GM18907 (cell line): ENCODE measurements at regions not wholly inside any gene's neighbourhood (a gene's known extent, or its start where the extent isn't known, plus 50 kb on each side); places are given as distances from the start of the nearest gene placed in this dataset.

Source experiments
- ATAC-seq: cut with Tn5 transposase; IDR thresholded peaks from one replicate; pipeline ENCODE4 v1.9.1; 2021; ENCODE audit warnings: mild to moderate bottlenecking, moderate library complexity; ENCODE audit not compliant: unreplicated experiment

DNA sequence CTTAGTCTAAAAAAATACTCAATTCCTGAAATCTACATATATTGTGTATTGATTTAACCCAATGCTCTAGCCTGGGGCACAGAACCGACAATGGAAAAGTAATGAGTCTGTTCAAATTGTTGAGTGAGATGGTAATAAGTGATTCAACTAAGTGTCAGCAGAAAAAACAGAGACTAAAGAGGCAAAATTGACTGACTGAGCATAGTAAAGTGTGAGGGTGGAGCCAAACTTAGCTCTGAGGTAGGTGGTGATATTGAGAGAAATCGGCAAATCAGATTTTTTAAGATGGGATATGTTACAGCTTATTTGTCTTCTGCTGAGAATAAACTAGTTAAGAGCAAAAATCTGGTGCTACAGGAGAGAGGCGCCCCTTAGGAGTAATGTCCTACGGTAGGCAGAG is 764.0 kb upstream of the LRRN3 start:
- no peak for ATAC-seq

- no peak for ATAC-seq
Observed at GRCh38 chr7:110336423-110336822, 754.5 kb upstream of the LRRN3 start.

DNA sequence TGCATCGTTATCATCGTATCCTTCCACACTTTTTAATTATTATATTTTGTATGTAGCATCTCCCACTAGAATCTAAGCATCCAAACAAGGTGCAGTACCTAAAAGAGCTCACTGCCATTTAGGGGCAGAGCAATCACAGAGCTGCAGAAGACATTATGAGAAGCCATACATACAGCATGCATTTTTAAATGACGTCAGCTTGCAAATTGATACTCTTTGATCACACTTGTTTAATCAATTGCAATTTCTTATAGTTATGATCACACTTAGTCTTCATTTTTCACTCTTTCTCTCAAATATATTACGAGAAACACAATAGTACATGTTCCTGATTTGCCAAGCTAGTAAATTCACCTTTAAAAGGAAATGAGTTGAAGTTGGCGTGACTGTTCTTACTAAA is 753.3 kb upstream of the LRRN3 start:
- no peak for ATAC-seq

- ATAC-seq, result no peak
Observed at GRCh38 chr7:110347081-110347480, 743.8 kb upstream of the LRRN3 start.

DNA sequence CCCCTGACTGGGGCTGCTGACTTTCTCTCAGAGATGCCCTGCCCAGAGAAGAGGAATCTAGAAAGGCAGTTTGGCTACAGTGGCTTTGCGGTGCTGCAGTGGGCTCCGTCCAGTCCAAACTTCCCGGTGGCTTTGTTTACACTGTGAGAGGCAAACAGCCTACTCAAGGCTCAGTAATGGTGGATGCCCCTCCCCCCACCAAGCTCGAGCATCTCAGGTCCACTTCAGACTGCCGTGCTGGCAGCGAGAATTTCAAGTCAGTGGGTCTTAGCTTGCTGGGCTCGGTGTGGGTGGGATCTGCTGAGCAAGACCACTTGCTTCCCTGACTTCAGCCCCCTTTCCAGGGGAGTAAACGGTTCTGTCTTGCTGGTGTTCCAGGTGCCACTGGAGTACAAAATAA is 734.5 kb upstream of the LRRN3 start:
- no peak for ATAC-seq

DNA sequence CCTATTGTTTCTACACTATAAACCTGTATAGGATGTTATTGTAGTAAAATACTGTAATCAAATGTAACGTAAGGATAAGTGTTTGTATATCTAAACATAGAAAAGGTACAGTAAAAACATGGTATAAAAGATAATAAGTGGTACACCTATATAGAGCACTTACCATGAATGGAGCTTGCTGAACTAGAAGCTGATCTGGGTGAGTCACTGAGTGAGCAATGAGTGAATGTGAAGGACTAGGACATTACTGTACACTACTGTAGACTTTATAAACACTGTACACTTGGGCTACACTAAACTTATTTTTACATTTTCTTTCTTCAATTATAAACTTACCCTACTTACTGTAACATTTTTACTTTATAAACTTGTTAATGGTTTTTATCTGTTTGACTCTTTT is 732.9 kb upstream of the LRRN3 start:
- no peak for ATAC-seq

GRCh38 chr7:110371709-110372108 is 719.2 kb upstream of the LRRN3 start:
- no peak for ATAC-seq

DNA sequence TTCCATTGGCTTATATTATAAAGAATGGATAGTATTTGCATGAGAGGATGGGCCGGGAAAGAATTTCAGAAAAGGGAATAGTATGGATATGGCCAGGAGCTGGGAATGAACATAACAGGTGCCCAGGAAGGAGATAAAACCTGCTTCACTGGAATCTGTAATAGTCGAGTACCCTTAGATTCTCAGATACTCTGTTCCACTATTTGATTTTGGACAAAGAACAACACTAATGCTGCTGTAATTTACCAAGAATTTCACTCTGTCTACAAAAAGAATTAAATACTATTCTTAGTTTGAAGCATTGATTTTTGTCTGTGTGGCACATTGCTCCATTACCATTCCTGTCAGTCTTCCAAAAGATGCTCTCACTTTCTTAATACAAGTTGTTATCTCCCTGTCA is 718.2 kb upstream of the LRRN3 start:
- no peak for ATAC-seq

DNA sequence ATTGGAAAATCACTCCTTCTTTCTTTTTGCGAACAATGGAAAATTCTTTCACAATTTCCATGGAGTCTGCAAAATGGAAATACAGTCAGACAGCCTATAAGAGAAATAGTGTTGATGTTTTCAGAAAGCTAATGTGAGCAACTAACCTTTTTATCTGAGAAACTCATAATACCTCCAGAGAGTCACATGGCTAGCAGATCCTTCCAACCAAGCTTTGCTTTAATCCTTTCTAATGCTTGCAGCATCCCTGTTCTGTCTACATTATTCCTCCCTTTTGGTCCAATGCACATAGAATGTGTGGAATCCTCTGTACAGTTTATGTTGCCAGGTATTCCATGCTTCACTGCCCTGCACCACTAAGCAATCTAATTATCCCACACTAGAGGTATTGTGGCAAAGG is 717.5 kb upstream of the LRRN3 start:
- ATAC-seq, result no peak

DNA sequence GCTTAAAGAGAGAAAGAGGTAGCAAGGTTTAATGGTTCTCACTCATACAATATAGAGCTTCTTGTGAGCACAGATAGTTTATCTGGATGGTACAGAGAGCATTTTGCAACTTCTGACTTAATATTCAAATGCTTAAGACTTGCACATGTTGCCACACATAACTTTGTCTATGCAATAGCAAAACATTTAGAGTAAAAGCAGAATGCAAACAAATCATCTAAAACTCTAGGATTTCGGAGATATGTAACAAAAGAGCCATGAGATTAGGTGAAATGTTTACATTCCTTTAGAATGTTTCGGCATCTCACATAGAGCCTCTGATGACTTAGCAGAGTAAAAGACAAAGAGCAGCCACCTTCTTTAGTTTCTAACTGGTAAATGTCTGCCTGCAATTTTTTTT is 717.1 kb upstream of the LRRN3 start:
- ATAC-seq, result no peak

GRCh38 chr7:110375068-110375467 is 715.9 kb upstream of the LRRN3 start:
- no peak for ATAC-seq

DNA sequence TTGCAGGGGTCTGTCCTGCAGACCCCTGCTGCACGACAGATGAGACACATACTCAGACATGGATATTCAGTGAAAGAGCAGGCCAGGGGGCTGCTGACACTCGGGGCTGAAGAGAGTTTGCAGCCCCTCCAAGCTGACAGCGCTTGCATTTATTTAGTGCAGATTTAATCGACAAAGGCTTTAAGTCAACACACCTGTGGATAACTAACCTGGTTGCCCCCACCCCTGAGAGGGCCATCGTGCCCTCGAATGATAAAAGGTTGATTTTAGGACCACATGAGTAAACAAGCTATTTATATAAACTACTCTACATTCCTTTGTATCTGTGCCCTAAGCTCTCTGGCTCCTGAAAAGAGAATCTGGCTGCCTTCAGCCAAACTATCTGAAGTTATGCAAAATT is 708.2 kb upstream of the LRRN3 start:
- ATAC-seq, result no peak

DNA sequence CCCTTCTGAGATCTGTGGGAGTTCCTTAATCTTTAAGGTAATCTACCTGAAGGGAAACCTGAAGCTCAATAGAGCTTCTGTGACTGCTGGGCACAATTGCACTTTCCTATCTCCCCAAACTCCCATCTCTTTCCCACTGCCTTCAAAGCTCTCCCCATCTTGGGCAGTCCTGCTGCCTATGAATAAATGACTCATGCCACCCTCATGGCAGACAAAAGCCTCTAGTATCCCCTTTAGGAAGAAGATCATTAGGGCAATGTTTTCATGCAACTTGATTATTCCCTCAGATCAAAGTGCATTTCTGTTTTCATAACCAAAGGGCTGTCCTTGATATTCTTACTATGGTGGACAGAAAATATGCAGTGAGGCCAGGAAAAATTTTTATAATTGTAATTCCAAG is 704.9 kb upstream of the LRRN3 start:
- no peak for ATAC-seq

DNA sequence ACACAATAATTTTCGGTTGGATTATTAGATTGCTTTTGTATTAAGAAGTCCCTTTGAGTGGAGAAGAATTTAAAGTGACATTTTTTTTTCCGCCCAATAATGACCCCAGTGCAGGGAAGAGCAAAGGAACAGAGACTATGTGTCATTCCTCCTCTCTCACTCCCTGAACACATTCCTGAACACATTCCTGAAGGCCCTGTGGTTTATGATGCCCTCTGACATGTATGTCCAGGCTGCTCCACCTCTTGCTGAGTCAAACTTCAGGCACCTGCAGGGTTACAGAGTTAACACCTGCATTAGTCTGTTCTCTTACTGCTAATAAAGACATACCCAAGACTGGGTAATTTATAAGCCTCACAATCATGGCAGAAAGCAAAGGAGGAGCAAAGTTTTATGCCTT is 704.0 kb upstream of the LRRN3 start:
- ATAC-seq, result no peak

DNA sequence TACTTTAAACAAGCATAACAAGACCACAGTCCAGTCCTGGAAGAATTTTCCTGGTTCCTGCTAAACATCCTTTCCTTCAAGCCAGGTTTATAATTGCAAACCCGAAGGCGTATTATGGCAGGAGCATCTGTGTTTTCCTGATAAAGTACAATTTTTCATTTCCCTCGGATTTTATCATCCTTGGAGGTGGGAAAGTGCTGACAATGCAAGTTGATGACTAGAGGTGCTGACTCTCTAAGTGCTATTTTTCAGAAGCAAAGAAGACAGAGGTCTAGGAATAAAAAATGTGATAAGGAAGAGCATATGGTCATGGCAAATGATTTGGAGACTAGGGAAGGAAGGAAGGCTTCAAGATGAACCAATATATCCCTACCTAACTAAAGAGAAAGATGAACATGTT is 703.2 kb upstream of the LRRN3 start:
- no peak for ATAC-seq

DNA sequence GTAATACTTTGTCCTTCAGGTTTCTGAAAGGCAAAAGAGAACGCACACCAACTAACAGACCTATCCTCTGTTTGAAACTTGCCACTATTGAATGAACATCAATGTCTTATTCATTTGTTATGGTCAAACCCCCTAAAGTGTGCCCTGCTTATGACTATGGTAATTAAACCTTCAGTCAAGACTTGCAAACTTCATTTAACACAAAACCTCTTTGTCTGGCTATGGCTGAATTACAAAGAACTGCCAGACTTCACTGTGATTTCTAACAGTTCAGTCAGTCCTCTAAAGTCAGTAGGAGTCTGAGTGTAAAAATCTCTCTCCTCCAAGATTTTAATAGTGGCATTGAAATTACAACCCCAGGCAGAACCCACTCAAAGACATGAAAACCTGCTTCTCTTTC is 702.5 kb upstream of the LRRN3 start:
- ATAC-seq, result no peak

DNA sequence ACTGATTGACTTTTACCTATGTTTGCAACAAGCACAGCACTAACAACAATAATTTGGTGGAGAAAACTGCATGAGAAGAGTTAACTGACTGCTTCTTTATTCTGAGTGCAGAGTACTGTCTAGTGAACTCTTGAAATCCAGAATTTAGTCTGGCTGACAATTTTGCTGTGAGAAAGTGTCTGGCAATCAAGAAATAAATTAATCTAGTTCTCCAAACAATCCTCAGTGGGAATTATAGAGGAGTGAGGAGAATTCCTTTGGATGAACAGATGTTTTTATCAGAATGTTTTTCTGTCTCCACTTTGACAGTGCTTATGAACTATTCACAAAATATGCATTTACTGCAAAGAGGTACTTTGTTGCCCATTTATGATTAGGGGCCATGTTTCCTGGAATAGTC is 694.9 kb upstream of the LRRN3 start:
- no peak for ATAC-seq

DNA sequence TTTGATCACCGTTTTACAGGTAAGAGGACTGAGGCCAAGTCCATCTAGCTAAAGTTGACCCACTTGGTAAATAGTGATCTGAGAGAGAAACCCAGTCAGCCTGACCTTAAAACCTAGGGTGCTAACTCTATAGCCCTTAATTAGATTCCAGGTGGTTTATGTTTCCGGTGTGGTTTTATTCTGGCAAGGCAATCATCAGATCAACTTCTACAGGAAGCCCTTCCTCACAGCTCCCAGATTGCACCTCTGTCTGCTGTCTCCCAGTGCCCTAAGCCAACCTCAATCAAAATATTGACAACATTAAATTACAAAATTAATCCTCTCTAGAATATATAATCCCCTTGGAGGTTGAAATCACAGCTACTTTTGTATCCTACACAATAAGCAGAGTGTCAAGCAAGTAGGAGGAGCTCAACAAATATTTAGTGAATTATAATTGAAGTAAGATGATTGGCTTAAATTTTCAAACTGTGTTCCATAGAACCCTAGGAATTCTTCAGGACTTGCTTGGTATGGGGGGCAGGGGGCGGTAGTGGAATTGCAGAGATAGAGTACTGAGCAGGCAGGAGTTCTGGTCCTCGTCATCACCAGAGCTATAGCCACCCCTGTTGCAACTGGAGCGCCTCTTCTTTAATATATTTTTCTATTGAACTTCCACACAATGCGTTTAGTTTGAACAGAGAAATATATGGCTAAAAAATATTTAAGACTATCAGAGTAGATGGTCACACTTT is 692.8 kb upstream of the LRRN3 start:
- no peak for ATAC-seq

- no peak for ATAC-seq
Observed at GRCh38 chr7:110399421-110399820, 691.5 kb upstream of the LRRN3 start.

- no peak for ATAC-seq
Observed at GRCh38 chr7:110400411-110400810, 690.5 kb upstream of the LRRN3 start.

DNA sequence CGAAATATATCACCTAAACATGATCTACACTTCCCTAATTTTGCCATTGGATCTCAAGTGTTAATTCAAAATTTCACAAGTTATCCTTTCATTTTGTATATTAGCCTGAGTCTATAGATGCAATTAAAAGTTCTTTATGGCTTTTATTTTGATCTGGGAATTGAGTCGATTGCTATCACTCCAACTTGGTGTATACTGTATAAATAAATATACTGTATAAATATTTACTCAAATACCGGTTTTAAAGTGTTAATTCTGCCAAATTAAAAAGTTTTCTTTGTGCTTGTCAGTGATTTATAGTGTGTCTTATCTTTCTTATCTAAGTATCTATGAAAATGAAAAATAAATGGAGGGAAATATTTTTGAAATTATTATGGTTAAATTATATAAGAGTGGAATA is 683.7 kb upstream of the LRRN3 start:
- ATAC-seq, result no peak

GRCh38 chr7:110407706-110408105 is 683.2 kb upstream of the LRRN3 start:
- ATAC-seq, result no peak

- no peak for ATAC-seq
Observed at GRCh38 chr7:110412614-110413013, 678.3 kb upstream of the LRRN3 start.
